HCT116 (cell line): ENCODE measurements at regions not wholly inside any gene's neighbourhood (a gene's known extent, or its start where the extent isn't known, plus 50 kb on each side); places are given as distances from the start of the nearest gene placed in this dataset.

Source experiments
- ATAC-seq: fragments of 200-7000 bp; cut with Tn5 transposase; 2 replicates; pipeline ENCODE4 v1.9.1; 2020; ENCODE audit warnings: mild to moderate bottlenecking, moderate library complexity
- BruUV-seq: library from RNA; stranded (reverse); fragments of 400-500 nt; replicated peaks from 2 replicates; lab custom pipeline; 2021; lab: Mats Ljungman, UMichigan
- CTCF ChIA-PET: fragments of 300-600 bp; sonication (Branson Sonifier 250); formaldehyde crosslinking; loops from one replicate; lab custom pipeline; 2021; ENCODE audit warnings: antibody characterized with exemption; lab: Charles Lee
- POLR2A ChIA-PET: fragments of 300-600, 350-600 bp; sonication (Branson Sonifier 250); formaldehyde crosslinking; loops from one replicate; lab custom pipeline; 2021; ENCODE audit warnings: antibody characterized with exemption; lab: Charles Lee
- RAD21 ChIA-PET, 2 experiments: fragments of 300-600 bp; sonication (Branson Sonifier 250); formaldehyde crosslinking; loops; one replicate each; lab custom pipeline; 2023; ENCODE audit warnings: low total read pairs in 2 of 2; ENCODE audit not compliant: uncharacterized antibody in 2 of 2, unreplicated experiment in 2 of 2, low non-redundant PET in 1 of 2; lab: Charles Lee
- DNase-seq: peaks from one replicate; pipeline ENCODE4 v3.0.0-alpha.2; 2010; ENCODE audit warnings: low read depth, low spot score
- H2AFZ ChIP-seq: fragments of 200-600 bp; shearing (Covaris generic), sonication (generic); 2 replicates; pipeline ENCODE4 v1.6.1; 2017; ENCODE audit warnings: low read depth, mixed run types, mixed read lengths, antibody characterized with exemption, low read length; ENCODE audit not compliant: poor library complexity, severe bottlenecking
- H3K27ac ChIP-seq: 2 replicates; pipeline ENCODE4 v1.5.1; 2012; ENCODE audit warnings: low read depth, low read length
- H3K27me3 ChIP-seq: fragments of 200-600 bp; sonication (generic); 2 replicates; pipeline ENCODE4 v1.6.1; 2016; ENCODE audit warnings: mixed run types, low read length, mixed read lengths; ENCODE audit not compliant: insufficient read depth
- H3K36me3 ChIP-seq, 2 experiments: fragments of 200-500 bp in 1 of 2; fragments of 200-600 bp in 1 of 2; sonication (Bioruptor generic) in 1 of 2; sonication (generic) in 1 of 2; 2 replicates each; pipeline versions ENCODE4 v1.5.1 to v1.6.1; 2014 to 2016; ENCODE audit warnings: low read length in 2 of 2, inconsistent platforms in 1 of 2, mixed read lengths in 1 of 2, mixed run types in 1 of 2; ENCODE audit not compliant: insufficient read depth in 2 of 2, control insufficient read depth in 1 of 2
- H3K4me1 ChIP-seq, 2 experiments: fragments of 200-600 bp in 1 of 2; sonication (generic) in 1 of 2; 2 replicates each; pipeline versions ENCODE4 v1.5.1 to v1.6.1; 2012 to 2017; ENCODE audit warnings: low read length in 2 of 2, inconsistent platforms in 1 of 2, mild to moderate bottlenecking in 1 of 2, mixed read lengths in 1 of 2, mixed run types in 1 of 2, moderate library complexity in 1 of 2; ENCODE audit not compliant: insufficient read depth in 2 of 2, control insufficient read depth in 1 of 2
- H3K4me2 ChIP-seq: fragments of 200-600 bp; sonication (generic); 2 replicates; pipeline ENCODE4 v1.6.1; 2017; ENCODE audit warnings: mixed run types, low read length, mixed read lengths
- H3K4me3 ChIP-seq, 2 experiments: fragments of 200-600 bp in 1 of 2; sonication (generic) in 1 of 2; replicated peaks in 1 of 2; 2 replicates each; pipeline ENCODE4 v1.5.1; 2011 to 2016; ENCODE audit warnings: low read length in 2 of 2, control low read depth in 1 of 2, low read depth in 1 of 2, mild to moderate bottlenecking in 1 of 2, mixed read lengths in 1 of 2, mixed run types in 1 of 2
- H3K79me2 ChIP-seq: fragments of 200-600 bp; sonication (generic); 2 replicates; pipeline ENCODE4 v1.6.1; 2017; ENCODE audit warnings: mild to moderate bottlenecking, mixed run types, low read length, moderate library complexity, mixed read lengths; ENCODE audit not compliant: insufficient read depth
- H3K9ac ChIP-seq: fragments of 200-600 bp; sonication (generic); 2 replicates; pipeline ENCODE4 v1.6.1; 2016; ENCODE audit warnings: low read length, mixed read lengths
- H3K9me2 ChIP-seq: fragments of 200-600 bp; sonication (generic), shearing (Covaris generic); 2 replicates; pipeline ENCODE4 v1.6.1; 2017; ENCODE audit warnings: mixed run types, mild to moderate bottlenecking, moderate library complexity; ENCODE audit not compliant: insufficient read depth
- H3K9me3 ChIP-seq, 2 experiments: fragments of 200-500 bp in 1 of 2; fragments of 200-600 bp in 1 of 2; sonication (Bioruptor generic) in 1 of 2; sonication (generic) in 1 of 2; 2 replicates each; pipeline ENCODE4 v1.6.1; 2014 to 2017; ENCODE audit warnings: low read length in 2 of 2, mixed read lengths in 2 of 2, inconsistent platforms in 1 of 2, low read depth in 1 of 2, mild to moderate bottlenecking in 1 of 2, mixed run types in 1 of 2, moderate library complexity in 1 of 2; ENCODE audit not compliant: control insufficient read depth in 1 of 2, insufficient read depth in 1 of 2
- H4K20me1 ChIP-seq: fragments of 200-600 bp; sonication (generic), shearing (Covaris generic); 2 replicates; pipeline ENCODE4 v1.6.1; 2017; ENCODE audit warnings: mixed run types, mild to moderate bottlenecking, moderate library complexity; ENCODE audit not compliant: insufficient read depth
- ATF3 ChIP-seq: IDR thresholded peaks from 2 replicates; pipeline ENCODE4 v1.6.1; 2012
- CBX3 ChIP-seq: IDR thresholded peaks from 2 replicates; pipeline ENCODE4 v1.6.1; 2012; ENCODE audit warnings: low read depth
- CTCF ChIP-seq, 3 experiments: fragments of 200-600 bp in 1 of 3; sonication (generic) in 1 of 3; IDR thresholded peaks in 2 of 3; conservative IDR thresholded peaks in 1 of 3; 2 replicates each; pipeline ENCODE4 v1.5.1; 2012 to 2017; ENCODE audit warnings: low read depth in 2 of 3, low read length in 2 of 3, antibody characterized with exemption in 1 of 3, borderline replicate concordance in 1 of 3, control low read depth in 1 of 3, mild to moderate bottlenecking in 1 of 3, mixed read lengths in 1 of 3, mixed run types in 1 of 3, moderate library complexity in 1 of 3; ENCODE audit not compliant: insufficient read depth in 1 of 3
- EGR1 ChIP-seq: IDR thresholded peaks from 2 replicates; pipeline ENCODE4 v1.6.1; 2012; ENCODE audit warnings: low read depth
- ELF1 ChIP-seq: IDR thresholded peaks from 2 replicates; pipeline ENCODE4 v1.6.1; 2012; ENCODE audit warnings: low read depth, borderline replicate concordance
- EZH2 ChIP-seq: fragments of 200-600 bp; sonication (generic); IDR thresholded peaks from 2 replicates; pipeline ENCODE4 v1.6.1; 2017; ENCODE audit warnings: antibody characterized with exemption, mixed run types
- EZH2phosphoT487 ChIP-seq: fragments of 200-600 bp; IDR thresholded peaks from 2 replicates; pipeline ENCODE4 v1.6.1; 2018; ENCODE audit warnings: antibody characterized with exemption, borderline replicate concordance
- FOSL1 ChIP-seq: IDR thresholded peaks from 2 replicates; pipeline ENCODE4 v1.6.1; 2012; ENCODE audit warnings: low read depth
- POLR2AphosphoS5 ChIP-seq: IDR thresholded peaks from 2 replicates; pipeline ENCODE4 v1.6.1; 2011; ENCODE audit warnings: mild to moderate bottlenecking, low read depth, low read length, moderate library complexity
- RAD21 ChIP-seq: IDR thresholded peaks from 2 replicates; pipeline ENCODE4 v1.6.1; 2012; ENCODE audit warnings: low read depth, mild to moderate bottlenecking
- SIN3A ChIP-seq: IDR thresholded peaks from 2 replicates; pipeline ENCODE4 v1.6.1; 2012; ENCODE audit warnings: low read depth
- SRF ChIP-seq: IDR thresholded peaks from 2 replicates; pipeline ENCODE4 v1.6.1; 2012; ENCODE audit warnings: low read depth
- TCF7L2 ChIP-seq: IDR thresholded peaks from 2 replicates; pipeline ENCODE4 v1.7.0; 2011; ENCODE audit warnings: borderline replicate concordance, inconsistent platforms; ENCODE audit not compliant: insufficient read depth, insufficient read length; ENCODE audit errors: extremely low read depth
- YY1 ChIP-seq: IDR thresholded peaks from 2 replicates; pipeline ENCODE4 v1.6.1; 2011; ENCODE audit warnings: low read length, low read depth, moderate library complexity, mild to moderate bottlenecking; ENCODE audit not compliant: insufficient replicate concordance; ENCODE audit errors: extremely low read depth
- ZFX ChIP-seq: fragments of 450-650 bp; IDR thresholded peaks from 2 replicates; pipeline ENCODE4 v1.6.1; 2017
- intact Hi-C: fragments of 100-400 bp; cut with micrococcal nuclease; formaldehyde crosslinking; loops from 2 replicates; pipeline ENCODE4 v1.10.0; 2022

DNA sequence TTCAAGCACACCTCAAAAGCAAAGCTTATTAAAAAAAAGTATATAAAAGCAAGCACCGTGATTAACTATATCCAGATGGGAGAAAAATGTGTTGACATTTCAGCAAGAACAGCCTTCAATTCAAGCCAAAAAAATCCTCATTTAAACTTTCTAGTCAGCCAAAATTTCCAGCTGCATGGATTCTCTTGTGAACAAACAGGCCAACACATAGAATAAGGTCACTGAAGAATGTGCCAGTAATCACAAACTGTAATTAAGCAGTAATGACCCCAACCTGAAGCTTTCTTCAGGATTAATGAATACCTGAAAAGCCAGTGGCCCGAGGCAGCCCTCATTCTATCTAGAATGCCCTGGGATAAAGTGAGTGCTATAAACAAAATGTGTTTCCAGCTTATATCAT, 130.7 kb upstream of the KCNMB2 start:
- H3K36me3 ChIP-seq = no peaks in the 10 kb centered on the region
- intact Hi-C loops = no loop called here
- DNase-seq (no peak), ATAC-seq (no peak)
- no peaks in the 10 kb centered on the region for H3K4me1 ChIP-seq
- ChIA-PET POLR2A (no interaction called here), CTCF (interaction anchor here (1.0 kb wide), 1 partner anchor 12 kb away, joined by 4 read pairs; no protein-coding TSS in a partner anchor), RAD21 (no interaction called here)
- H3K79me2 ChIP-seq = no peaks in the 10 kb centered on the region
- no peak overlapping the region for H3K4me2 ChIP-seq
- no TSS peak for BruUV-seq
- no peak overlapping the region for H3K9ac ChIP-seq
- no peaks in the 10 kb centered on the region for H3K9me3 ChIP-seq
- TF ChIP-seq CTCF (IDR thresholded peaks at IDR 0.05 in 2 of 3, conservative IDR thresholded peaks at IDR 0.05 in 1 of 3; ENCODE audit: borderline replicate concordance in 1 of 3, insufficient read depth in 1 of 3, low read depth in 2 of 3, low read length in 2 of 3) (no peak), YY1 (no peak), RAD21 (no peak), EGR1 (no peak), ELF1 (no peak), SIN3A (no peak), TCF7L2 (no peak), EZH2 (no peak), ZFX (no peak), SRF (no peak), EZH2phosphoT487 (no peak), FOSL1 (no peak), POLR2AphosphoS5 (no peak), ATF3 (no peak), CBX3 (no peak)
- H4K20me1 ChIP-seq = no peaks in the 10 kb centered on the region
- no peaks in the 10 kb centered on the region for H3K9me2 ChIP-seq
- no peaks in the 10 kb centered on the region for H3K27me3 ChIP-seq
- no peak overlapping the region for H2AFZ ChIP-seq
- no peak overlapping the region for H3K27ac ChIP-seq
- no peak overlapping the region for H3K4me3 ChIP-seq
